Left ventricle myocardium inferior (tissue), 1 donor: ENCODE measurements at regions not wholly inside any gene's neighbourhood (a gene's known extent, or its start where the extent isn't known, plus 50 kb on each side); places are given as distances from the start of the nearest gene placed in this dataset.

Experiments
- DNase-seq: peaks from one replicate; pipeline ENCODE4 v3.0.0-alpha.2; 2020
- H3K27ac ChIP-seq: fragments of 200-600 bp; replicated peaks from 2 replicates; pipeline ENCODE4 v1.8.0; 2021
- H3K27me3 ChIP-seq: fragments of 200-600 bp; 2 replicates; pipeline ENCODE4 v1.8.0; 2021; ENCODE audit warnings: low read depth
- H3K36me3 ChIP-seq: fragments of 200-600 bp; 2 replicates; pipeline ENCODE4 v1.8.0; 2021
- H3K4me1 ChIP-seq: fragments of 200-600 bp; 2 replicates; pipeline ENCODE4 v1.8.0; 2021
- H3K4me3 ChIP-seq: fragments of 200-600 bp; 2 replicates; pipeline ENCODE4 v1.8.0; 2021; ENCODE audit warnings: mild to moderate bottlenecking, moderate library complexity
- H3K9me3 ChIP-seq: fragments of 200-600 bp; replicated peaks from 2 replicates; pipeline ENCODE4 v1.8.0; 2021
- intact Hi-C: fragments of 100-400 bp; cut with micrococcal nuclease; formaldehyde crosslinking; loops from one replicate; pipeline ENCODE4 v1.11.0; 2022
- TF ChIP-seq, protein P1 (sequence below): fragments of 200-600 bp; IDR thresholded peaks from 2 replicates; pipeline ENCODE4 v1.8.0; 2021; ENCODE audit warnings: antibody characterized with exemption, mild to moderate bottlenecking, borderline replicate concordance
- donor health status: DM: no; HTN: yes; CAD: no; lungs with severe emphysema.

DNA sequence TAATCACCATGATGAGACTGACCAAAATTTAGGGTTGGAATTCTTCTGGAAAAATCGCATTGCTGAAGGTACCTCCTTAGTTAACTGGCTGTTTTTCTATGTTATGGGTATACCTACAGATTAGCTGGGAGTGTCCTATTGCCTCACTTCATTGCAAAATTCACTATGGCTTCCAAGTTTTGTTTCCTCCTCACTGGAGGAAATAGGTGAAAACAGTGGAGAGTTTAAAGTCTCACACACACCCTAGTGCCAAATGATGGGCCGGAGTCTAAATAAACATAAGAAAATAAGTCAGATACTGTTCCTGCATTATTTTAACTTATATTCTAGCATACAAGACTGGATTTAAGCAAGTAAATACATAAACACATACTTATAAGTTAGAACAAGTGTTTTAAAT is 98.2 kb downstream of the AHR start:
- peaks cover 4% of the 10 kb centered on the region for H3K4me1 ChIP-seq
- H3K36me3 ChIP-seq = no peaks in the 10 kb centered on the region
- no peaks in the 10 kb centered on the region for H3K27me3 ChIP-seq
- H3K4me3 ChIP-seq = no peak overlapping the region
- TF ChIP-seq, protein P1, sequence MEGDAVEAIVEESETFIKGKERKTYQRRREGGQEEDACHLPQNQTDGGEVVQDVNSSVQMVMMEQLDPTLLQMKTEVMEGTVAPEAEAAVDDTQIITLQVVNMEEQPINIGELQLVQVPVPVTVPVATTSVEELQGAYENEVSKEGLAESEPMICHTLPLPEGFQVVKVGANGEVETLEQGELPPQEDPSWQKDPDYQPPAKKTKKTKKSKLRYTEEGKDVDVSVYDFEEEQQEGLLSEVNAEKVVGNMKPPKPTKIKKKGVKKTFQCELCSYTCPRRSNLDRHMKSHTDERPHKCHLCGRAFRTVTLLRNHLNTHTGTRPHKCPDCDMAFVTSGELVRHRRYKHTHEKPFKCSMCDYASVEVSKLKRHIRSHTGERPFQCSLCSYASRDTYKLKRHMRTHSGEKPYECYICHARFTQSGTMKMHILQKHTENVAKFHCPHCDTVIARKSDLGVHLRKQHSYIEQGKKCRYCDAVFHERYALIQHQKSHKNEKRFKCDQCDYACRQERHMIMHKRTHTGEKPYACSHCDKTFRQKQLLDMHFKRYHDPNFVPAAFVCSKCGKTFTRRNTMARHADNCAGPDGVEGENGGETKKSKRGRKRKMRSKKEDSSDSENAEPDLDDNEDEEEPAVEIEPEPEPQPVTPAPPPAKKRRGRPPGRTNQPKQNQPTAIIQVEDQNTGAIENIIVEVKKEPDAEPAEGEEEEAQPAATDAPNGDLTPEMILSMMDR = no peak
- intact Hi-C loops = no loop called here
- H3K27ac ChIP-seq = no peak overlapping the region
- no peak for DNase-seq
- H3K9me3 ChIP-seq = peaks cover 11% of the 10 kb centered on the region

GRCh38 chr7:17401791-17402627 is 103.6 kb downstream of the AHR start:
- no peaks in the 10 kb centered on the region for H3K9me3 ChIP-seq
- no peaks in the 10 kb centered on the region for H3K27me3 ChIP-seq
- H3K4me3 ChIP-seq = no peak overlapping the region
- TF ChIP-seq, protein P1 = no peak
- intact Hi-C loops = no loop called here
- no peak for DNase-seq
- H3K27ac ChIP-seq = no peak overlapping the region
- H3K4me1 ChIP-seq = peaks cover 8% of the 10 kb centered on the region
- H3K36me3 ChIP-seq = no peaks in the 10 kb centered on the region

GRCh38 chr7:17402628-17403278 is 104.3 kb downstream of the AHR start:
- intact Hi-C loops = no loop called here
- no peak overlapping the region for H3K4me3 ChIP-seq
- no peak overlapping the region for H3K27ac ChIP-seq
- TF ChIP-seq, protein P1 = no peak
- H3K36me3 ChIP-seq = no peaks in the 10 kb centered on the region
- H3K27me3 ChIP-seq = no peaks in the 10 kb centered on the region
- H3K4me1 ChIP-seq = peaks cover 8% of the 10 kb centered on the region
- H3K9me3 ChIP-seq = no peaks in the 10 kb centered on the region
- DNase-seq = no peak

DNA sequence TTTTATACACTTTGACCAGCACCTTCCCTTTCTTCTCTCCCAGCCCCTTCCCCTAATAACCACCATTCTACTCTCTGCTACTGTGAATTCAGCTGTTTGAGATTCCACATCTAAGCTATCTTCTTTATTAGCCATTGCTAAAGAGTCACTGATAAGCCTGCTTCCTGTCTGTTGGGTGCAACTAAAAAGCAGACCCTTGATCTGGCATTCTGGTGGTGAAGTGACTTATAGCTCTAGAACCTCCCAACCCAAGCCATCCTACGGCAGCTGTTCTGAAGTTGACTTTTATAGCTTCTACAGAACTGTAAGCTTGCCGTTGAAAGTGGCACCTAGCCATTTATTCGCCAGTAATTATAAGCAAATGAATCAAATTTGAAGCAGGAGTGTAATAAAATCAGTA is 105.6 kb downstream of the AHR start:
- no peak overlapping the region for H3K27ac ChIP-seq
- H3K4me3 ChIP-seq = no peak overlapping the region
- H3K27me3 ChIP-seq = no peaks in the 10 kb centered on the region
- peaks cover 8% of the 10 kb centered on the region for H3K4me1 ChIP-seq
- no peaks in the 10 kb centered on the region for H3K36me3 ChIP-seq
- intact Hi-C loops = no loop called here
- H3K9me3 ChIP-seq = no peaks in the 10 kb centered on the region
- TF ChIP-seq, protein P1 = no peak
- no peak for DNase-seq

DNA sequence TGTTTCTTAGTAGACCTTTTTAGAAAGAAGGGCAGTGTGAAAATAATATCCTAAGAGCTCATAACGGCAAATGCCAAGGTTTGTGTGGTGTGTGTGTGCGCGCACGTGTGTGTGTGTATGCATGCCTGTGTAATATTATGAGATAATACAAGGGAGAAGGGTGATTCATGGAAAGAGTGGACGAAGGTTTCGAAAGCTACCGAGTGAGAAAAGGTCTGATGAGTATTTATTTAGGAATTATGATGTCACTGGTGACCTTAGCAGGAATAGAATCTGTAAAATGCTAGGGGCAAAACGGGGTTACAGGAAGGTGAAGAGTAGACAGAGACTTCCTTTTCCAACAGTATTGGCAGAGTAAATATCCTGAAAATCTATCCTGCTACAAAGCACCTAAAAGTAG is 107.3 kb downstream of the AHR start:
- H3K27me3 ChIP-seq = no peaks in the 10 kb centered on the region
- H3K4me1 ChIP-seq = peaks cover 4% of the 10 kb centered on the region
- no peak for DNase-seq
- H3K36me3 ChIP-seq = no peaks in the 10 kb centered on the region
- H3K9me3 ChIP-seq = no peaks in the 10 kb centered on the region
- no peak overlapping the region for H3K27ac ChIP-seq
- intact Hi-C loops = no loop called here
- H3K4me3 ChIP-seq = no peak overlapping the region
- TF ChIP-seq, protein P1 = no peak
